Keratinocyte (primary cell): ENCODE measurements at regions not wholly inside any gene's neighbourhood (a gene's known extent, or its start where the extent isn't known, plus 50 kb on each side); places are given as distances from the start of the nearest gene placed in this dataset.
"Not testable (repeated sequence)": the region's sequence is repeated elsewhere in the genome, so short reads cannot be mapped to it uniquely, and the experiment has no call there.

Experiments
- DNase-seq: peaks from one replicate; pipeline ENCODE4 v3.0.0-alpha.2; 2011; ENCODE audit warnings: low read depth, missing footprints, low spot score
- FAIRE-seq: peaks from 2 replicates; lab custom pipeline; 2011; peaks lifted over from hg19 to GRCh38; lab: Jason Lieb, UNC
- H2AFZ ChIP-seq: 2 replicates; pipeline ENCODE4 v1.6.0; 2012; ENCODE audit warnings: low read length, control low read depth, inconsistent platforms; ENCODE audit not compliant: control insufficient read depth
- H3K27ac ChIP-seq: 2 replicates; pipeline ENCODE4 v1.5.1; 2011; ENCODE audit warnings: low read length; ENCODE audit not compliant: control insufficient read depth, insufficient read depth
- H3K27me3 ChIP-seq: 3 replicates; pipeline ENCODE4 v1.6.0; 2011; ENCODE audit warnings: low read length; ENCODE audit not compliant: control insufficient read depth, insufficient read depth; ENCODE audit errors: extremely low read depth
- H3K36me3 ChIP-seq, 2 experiments: 2 replicates in 1 of 2; 3 replicates in 1 of 2; pipeline ENCODE4 v1.5.1; 2011; ENCODE audit warnings: low read length in 2 of 2, mild to moderate bottlenecking in 1 of 2; ENCODE audit not compliant: control insufficient read depth in 2 of 2, insufficient read depth in 2 of 2; ENCODE audit errors: extremely low read depth in 1 of 2
- H3K4me1 ChIP-seq: 3 replicates; pipeline ENCODE4 v1.5.1; 2011; ENCODE audit warnings: low read length; ENCODE audit not compliant: control insufficient read depth, insufficient read depth; ENCODE audit errors: extremely low read depth
- H3K4me2 ChIP-seq: 3 replicates; pipeline ENCODE4 v1.6.0; 2011; ENCODE audit warnings: low read depth, low read length; ENCODE audit not compliant: control insufficient read depth, insufficient read depth; ENCODE audit errors: extremely low read depth
- H3K4me3 ChIP-seq, 3 experiments: fragments of 200-600 bp in 1 of 3; sonication (generic) in 1 of 3; 2 replicates in 2 of 3; 3 replicates in 1 of 3; pipeline ENCODE4 v1.5.1; 2011 to 2016; ENCODE audit warnings: low read length in 3 of 3, mild to moderate bottlenecking in 3 of 3, control low read depth in 2 of 3, inconsistent platforms in 1 of 3, low read depth in 1 of 3, mixed read lengths in 1 of 3, mixed run types in 1 of 3, moderate library complexity in 1 of 3; ENCODE audit not compliant: control insufficient read depth in 2 of 3, insufficient read depth in 2 of 3; ENCODE audit errors: extremely low read depth in 1 of 3
- H3K79me2 ChIP-seq: 2 replicates; pipeline ENCODE4 v1.6.0; 2012; ENCODE audit warnings: low read length; ENCODE audit not compliant: control insufficient read depth, insufficient read depth
- H3K9ac ChIP-seq: 3 replicates; pipeline ENCODE4 v1.6.0; 2011; ENCODE audit warnings: low read length; ENCODE audit not compliant: control insufficient read depth, insufficient read depth; ENCODE audit errors: extremely low read depth
- H3K9me1 ChIP-seq: 3 replicates; pipeline ENCODE4 v1.6.0; 2011; ENCODE audit warnings: low read length; ENCODE audit not compliant: control insufficient read depth, insufficient read depth; ENCODE audit errors: extremely low read depth
- H3K9me3 ChIP-seq: 2 replicates; pipeline ENCODE4 v1.5.1; 2012; ENCODE audit warnings: low read depth, low read length; ENCODE audit not compliant: control insufficient read depth
- H4K20me1 ChIP-seq: 3 replicates; pipeline ENCODE4 v1.6.0; 2011; ENCODE audit warnings: low read length; ENCODE audit not compliant: control insufficient read depth, insufficient read depth; ENCODE audit errors: extremely low read depth
- EZH2 ChIP-seq: IDR thresholded peaks from one replicate; pipeline ENCODE4 v1.6.1; 2012; ENCODE audit warnings: inconsistent platforms, mild to moderate bottlenecking, low read length, moderate library complexity
- dilution Hi-C: fragments of 300-500 bp; cut with MboI; formaldehyde crosslinking; loops from one replicate; pipeline ENCODE4 v1.7.0; 2020; ENCODE audit warnings: low sequenced_read_pairs; ENCODE audit not compliant: extremely low pct_ligation_motif_present
- TF ChIP-seq, protein P1 (sequence below), 3 experiments: IDR thresholded peaks in 1 of 3; conservative IDR thresholded peaks in 1 of 3; optimal IDR thresholded peaks in 1 of 3; 2 replicates in 2 of 3; 3 replicates in 1 of 3; pipeline versions ENCODE3 to v1.5.1; 2011; ENCODE audit warnings: low read length in 3 of 3, mild to moderate bottlenecking in 3 of 3, moderate library complexity in 2 of 3, control low read depth in 1 of 3, inconsistent platforms in 1 of 3; ENCODE audit not compliant: insufficient read depth in 2 of 3; ENCODE audit errors: extremely low read depth in 1 of 3

DNA sequence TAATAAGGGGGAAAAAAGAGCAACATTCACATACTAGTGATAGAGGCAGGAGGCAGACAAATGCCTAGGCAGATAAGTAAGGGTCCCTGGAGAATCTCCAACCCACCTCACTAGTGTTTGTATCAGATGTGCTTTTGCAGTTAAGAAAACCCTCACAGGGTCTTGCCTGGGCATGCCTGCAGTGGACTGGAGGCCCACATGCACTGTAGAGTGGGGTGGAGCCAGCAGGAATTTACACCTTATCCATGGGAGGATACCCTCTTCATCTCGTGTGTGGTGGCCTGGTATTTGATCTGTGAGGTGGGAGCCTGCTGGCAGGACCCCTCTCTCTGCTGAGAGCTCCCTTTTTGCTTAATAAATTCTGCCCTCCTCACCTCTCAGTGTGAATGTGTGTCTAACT is 238.0 kb upstream of the SLC16A7 start:
- Histone ChIP-seq H4K20me1 (no peaks in the 10 kb centered on the region), H3K9me1 (no peaks in the 10 kb centered on the region), H3K36me3 (no peaks in the 10 kb centered on the region), H3K4me2 (peak overlapping the region; percentile 12), H3K4me3 (no peak overlapping the region), H3K4me1 (peaks cover 5% of the 10 kb centered on the region), H3K27ac (peak overlapping the region; percentile 13), H3K9me3 (no peaks in the 10 kb centered on the region), H3K9ac (no peak overlapping the region), H3K79me2 (no peaks in the 10 kb centered on the region), H3K27me3 (no peaks in the 10 kb centered on the region), H2AFZ (peak overlapping the region; percentile 82)
- DNase-seq (no peak), FAIRE-seq (peak; percentile 61)
- dilution Hi-C loops, result no loop called here
- no peak for TF ChIP-seq EZH2
- TF ChIP-seq, protein P1, sequence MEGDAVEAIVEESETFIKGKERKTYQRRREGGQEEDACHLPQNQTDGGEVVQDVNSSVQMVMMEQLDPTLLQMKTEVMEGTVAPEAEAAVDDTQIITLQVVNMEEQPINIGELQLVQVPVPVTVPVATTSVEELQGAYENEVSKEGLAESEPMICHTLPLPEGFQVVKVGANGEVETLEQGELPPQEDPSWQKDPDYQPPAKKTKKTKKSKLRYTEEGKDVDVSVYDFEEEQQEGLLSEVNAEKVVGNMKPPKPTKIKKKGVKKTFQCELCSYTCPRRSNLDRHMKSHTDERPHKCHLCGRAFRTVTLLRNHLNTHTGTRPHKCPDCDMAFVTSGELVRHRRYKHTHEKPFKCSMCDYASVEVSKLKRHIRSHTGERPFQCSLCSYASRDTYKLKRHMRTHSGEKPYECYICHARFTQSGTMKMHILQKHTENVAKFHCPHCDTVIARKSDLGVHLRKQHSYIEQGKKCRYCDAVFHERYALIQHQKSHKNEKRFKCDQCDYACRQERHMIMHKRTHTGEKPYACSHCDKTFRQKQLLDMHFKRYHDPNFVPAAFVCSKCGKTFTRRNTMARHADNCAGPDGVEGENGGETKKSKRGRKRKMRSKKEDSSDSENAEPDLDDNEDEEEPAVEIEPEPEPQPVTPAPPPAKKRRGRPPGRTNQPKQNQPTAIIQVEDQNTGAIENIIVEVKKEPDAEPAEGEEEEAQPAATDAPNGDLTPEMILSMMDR (optimal IDR thresholded peaks at IDR 0.05 in 1 of 3, IDR thresholded peaks at IDR 0.05 in 1 of 3, conservative IDR thresholded peaks at IDR 0.05 in 1 of 3; ENCODE audit: extremely low read depth in 1 of 3, insufficient read depth in 2 of 3, low read length in 3 of 3), result no peak

- FAIRE-seq, H3K36me3 ChIP-seq, H3K9ac ChIP-seq, H3K79me2 ChIP-seq, H3K9me3 ChIP-seq, H3K27me3 ChIP-seq, H3K27ac ChIP-seq, H3K4me1 ChIP-seq, dilution Hi-C loops, H3K9me1 ChIP-seq, DNase-seq, H4K20me1 ChIP-seq, H3K4me3 ChIP-seq, H2AFZ ChIP-seq, H3K4me2 ChIP-seq: not testable (repeated sequence)
- TF ChIP-seq, protein P1 (optimal IDR thresholded peaks at IDR 0.05 in 1 of 3, IDR thresholded peaks at IDR 0.05 in 1 of 3, conservative IDR thresholded peaks at IDR 0.05 in 1 of 3; ENCODE audit: extremely low read depth in 1 of 3, insufficient read depth in 2 of 3, low read length in 3 of 3), result peak; percentile 6 to 23 (median 8)
These were observed 249.6 kb upstream of the SLC16A7 start for GRCh38 chr12:59346248-59346647.
